ENCODE measurements at regions not wholly inside any gene's neighbourhood (a gene's known extent, or its start where the extent isn't known, plus 50 kb on each side); places are given as distances from the start of the nearest gene placed in this dataset.
A peak's percentile ranks its signal among the peaks of the same experiment; 100 is the strongest.

DNA sequence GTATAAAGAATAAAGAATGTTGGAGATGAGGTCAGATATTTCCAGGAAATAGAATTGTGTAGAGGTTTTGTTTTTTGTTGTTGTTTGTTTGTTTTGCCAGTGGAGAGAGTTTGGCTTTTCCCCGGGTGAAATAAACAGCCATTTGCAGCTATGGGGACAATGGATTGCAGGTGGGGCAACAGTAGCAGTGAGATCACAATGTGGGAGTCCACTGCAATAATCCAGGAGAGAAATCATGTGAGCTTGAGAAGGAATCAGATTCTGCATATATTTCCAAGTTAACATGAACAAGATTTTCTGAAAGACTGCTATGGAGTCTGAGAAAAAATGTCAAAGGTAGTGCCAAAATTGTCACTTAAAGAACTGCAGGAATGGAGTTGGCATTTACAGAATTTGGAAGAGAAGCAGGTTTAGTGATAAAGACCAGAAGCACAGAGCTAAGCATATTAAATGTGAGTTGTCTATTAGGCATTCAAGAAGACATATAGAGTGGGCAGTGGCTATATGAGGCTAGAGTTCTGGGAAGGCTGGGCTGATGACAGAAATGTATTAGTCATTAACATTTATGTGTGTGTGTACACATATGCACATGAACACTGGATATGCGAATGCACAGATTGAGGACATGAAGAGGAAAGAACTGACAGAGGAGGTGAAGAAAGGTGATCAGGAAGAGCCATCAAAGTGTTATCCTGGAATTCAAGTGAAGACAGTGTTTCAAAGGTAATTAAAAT is 729.6 kb upstream of the PTBP2 start:
- DNase-seq (ENCODE audit: low read depth in 2 of 2), result peak in 1 of 2 experiments; percentile 7

DNA sequence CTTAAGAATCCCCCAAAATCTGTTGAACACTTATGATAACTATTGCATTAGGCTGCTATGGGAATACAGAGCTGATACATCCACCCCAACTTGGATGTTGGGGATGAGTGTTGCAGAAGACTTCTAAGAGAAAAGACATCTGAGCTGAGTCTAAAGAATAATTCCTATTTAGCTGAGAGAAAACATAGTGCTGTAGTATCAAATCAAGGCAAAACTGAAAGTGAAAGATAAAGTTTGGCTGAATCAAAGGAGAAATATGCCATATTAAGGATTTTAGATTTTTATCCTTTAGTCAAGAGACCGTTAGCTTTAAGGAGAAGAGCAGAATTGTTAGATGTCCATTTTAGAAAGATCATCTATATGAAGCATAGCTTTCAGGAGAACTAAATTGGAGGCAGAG is 726.9 kb upstream of the PTBP2 start:
- no peak for DNase-seq (ENCODE audit: low read depth in 2 of 2)

GRCh38 chr1:96002201-96002600 is 719.4 kb upstream of the PTBP2 start:
- no peak for DNase-seq (ENCODE audit: low read depth in 2 of 2)

DNA sequence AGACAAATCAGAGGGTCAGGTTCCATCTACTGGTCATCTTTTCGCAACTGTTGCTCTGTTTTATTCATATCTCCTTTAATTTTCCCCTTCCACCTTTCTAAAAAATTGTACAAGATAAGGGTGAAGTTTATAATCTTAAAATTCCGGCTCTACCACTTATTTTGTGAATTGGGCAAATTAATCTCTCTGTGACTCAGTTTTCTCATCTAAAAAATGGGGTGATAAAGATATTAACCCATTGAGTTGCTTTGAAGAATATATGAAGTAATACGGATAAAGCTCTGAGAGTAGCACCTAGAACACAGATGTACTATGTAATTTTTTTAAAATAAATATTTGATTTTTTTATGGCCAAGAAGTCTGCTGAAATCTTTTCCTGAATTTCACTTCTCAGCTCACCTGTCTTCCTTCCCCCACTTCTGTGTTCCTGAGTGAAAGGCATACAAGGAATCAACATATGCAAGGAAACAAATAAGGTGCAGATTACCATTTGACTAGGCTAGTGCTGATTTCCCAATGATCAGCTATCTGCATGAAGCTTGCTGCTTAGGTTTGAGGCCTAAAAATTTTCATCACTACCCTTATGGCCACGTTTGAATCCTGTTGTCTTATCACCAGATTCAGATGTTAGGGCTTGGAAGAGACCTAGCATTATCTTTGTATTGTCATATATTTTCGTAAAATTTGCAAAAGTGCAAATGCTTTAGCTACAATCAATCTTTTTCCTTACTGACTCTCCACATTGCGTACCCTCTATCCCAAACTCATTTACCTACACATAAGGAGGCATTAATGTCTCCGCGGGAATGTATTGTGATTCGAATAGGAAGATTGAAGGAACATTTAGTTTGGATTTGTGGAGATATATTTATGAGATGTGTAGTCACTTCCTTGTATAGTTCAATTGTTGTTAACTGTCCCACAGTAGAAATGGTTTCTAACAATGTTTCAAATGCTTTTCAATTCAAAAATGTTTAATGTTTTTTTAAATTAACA is 718.3 kb upstream of the PTBP2 start:
- no peak for DNase-seq (ENCODE audit: low read depth in 2 of 2)

GRCh38 chr1:96009831-96010434 is 711.7 kb upstream of the PTBP2 start:
- DNase-seq (ENCODE audit: low read depth in 2 of 2), result peak in 1 of 2 experiments; percentile 15

GRCh38 chr1:96011606-96012005 is 710.0 kb upstream of the PTBP2 start:
- DNase-seq (ENCODE audit: low read depth in 2 of 2), result no peak

GRCh38 chr1:96016219-96016618 is 705.4 kb upstream of the PTBP2 start:
- DNase-seq (ENCODE audit: low read depth in 2 of 2), result no peak

DNA sequence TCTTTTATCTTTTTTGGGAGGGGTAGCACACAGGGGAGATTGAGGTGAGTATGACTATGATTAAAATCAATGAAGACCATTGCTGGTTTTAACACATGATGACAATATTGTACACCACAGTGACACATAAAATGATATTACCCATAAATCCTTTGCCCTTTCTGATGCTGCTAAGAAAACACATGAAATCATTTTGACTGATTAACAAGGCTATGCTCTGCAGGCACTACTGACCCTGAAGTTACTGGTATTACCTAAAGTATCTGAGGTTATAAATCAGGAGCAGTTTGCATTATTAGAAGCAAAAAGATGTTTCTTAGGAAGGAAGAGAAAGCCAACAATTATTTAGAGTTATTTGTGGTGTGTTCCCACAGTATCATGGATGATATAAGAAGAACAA is 701.2 kb upstream of the PTBP2 start:
- DNase-seq (ENCODE audit: low read depth in 2 of 2), result no peak

DNA sequence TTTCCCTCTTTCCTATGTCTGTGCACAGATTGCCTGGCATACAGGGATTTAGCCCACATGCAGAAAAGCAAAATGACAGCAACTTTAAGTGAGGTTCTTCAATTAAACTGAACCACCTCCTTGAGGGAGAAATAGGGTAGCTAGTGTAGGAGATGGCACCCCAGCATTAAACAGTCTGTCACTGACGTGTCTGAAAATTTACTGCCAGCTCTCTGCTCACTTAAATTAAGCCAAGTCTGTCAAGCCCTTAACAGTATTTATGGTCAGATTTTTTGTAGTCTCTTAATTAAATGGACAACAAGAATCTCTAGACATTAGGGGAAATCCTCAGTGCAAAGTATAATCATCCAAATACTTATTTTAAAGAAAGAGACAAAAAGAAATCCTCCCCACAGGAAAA is 696.5 kb upstream of the PTBP2 start:
- no peak for DNase-seq (ENCODE audit: low read depth in 2 of 2)

GRCh38 chr1:96028071-96028470 is 693.5 kb upstream of the PTBP2 start:
- no peak for DNase-seq (ENCODE audit: low read depth in 2 of 2)

DNA sequence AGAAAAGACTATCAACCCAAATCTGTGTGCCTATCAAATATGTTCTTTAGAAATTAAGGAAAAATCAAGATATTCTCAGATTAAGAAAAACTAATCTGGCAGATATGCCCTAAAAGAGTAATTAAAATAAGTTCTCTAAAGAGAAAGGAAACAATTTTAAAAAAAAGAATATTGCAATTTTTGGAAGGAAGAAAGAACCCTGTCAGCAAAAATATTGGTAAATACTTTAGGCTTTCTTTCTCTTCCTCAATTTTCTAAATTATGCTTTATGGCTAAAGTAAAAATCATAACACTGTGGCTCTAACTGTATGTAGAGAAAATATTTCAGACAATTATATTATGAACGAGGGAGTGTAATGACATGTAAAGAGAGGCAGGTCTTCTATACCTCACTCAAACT is 691.3 kb upstream of the PTBP2 start:
- no peak for DNase-seq (ENCODE audit: low read depth in 2 of 2)

DNA sequence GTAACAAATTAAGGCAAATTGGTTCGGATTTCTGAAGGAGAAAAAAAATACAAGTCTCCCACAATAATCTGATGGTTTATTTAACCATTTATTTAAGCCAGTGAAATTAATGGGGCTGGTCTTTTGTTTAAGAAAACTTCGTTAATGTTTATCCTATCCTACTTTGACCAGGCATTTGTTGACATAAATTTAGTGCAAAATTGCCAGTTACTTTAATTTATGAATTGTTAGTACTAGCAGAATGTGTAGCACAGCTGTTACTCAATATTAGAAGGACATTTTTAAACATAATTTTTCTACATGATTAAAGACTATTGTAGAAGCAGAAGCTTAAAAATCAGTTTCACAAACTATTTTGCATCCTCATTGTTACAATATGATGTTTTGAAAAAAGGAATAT is 687.6 kb upstream of the PTBP2 start:
- no peak for DNase-seq (ENCODE audit: low read depth in 2 of 2)

DNA sequence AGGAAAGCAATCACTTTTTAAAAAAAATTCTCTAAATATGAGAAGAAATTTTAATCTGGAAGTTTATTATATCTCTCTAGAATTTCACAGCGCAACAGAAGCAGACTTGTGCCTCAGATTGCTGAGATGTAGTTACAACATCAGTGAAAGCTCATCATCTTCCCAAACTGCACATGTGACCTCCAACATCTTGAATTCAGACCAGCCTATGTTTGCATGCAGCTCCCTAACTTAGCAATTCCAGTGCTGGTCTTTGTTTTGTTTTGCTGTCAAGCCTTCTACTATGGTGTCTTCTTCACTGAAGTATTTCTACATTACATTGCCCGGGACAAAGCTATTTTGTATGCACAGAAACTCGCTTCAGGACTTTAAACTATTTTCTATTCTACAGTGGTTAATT is 684.8 kb upstream of the PTBP2 start:
- no peak for DNase-seq (ENCODE audit: low read depth in 2 of 2)

GRCh38 chr1:96038636-96039035 is 682.9 kb upstream of the PTBP2 start:
- DNase-seq (ENCODE audit: low read depth in 2 of 2), result no peak

DNA sequence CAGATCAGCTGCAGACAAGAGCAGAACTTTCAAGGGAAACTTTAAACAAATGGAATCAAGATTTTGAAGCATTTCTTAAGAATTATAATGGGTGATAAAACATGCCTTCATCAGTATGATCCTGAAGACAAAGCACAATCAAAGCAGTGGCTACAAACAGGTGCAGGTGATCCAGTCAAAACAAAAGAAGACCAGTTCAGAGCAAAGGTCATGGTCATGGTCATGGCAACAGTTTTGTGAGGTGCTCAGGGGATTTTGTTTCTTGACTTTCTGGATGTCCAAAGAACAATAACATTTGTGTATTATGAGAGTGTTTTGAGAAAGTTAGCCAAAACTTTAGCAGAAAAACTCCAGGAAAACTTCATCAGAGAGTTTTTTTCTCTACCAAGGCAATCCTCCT is 681.7 kb upstream of the PTBP2 start:
- DNase-seq (ENCODE audit: low read depth in 2 of 2), result no peak

GRCh38 chr1:96041470-96041869 is 680.1 kb upstream of the PTBP2 start:
- DNase-seq (ENCODE audit: low read depth in 2 of 2), result no peak

DNA sequence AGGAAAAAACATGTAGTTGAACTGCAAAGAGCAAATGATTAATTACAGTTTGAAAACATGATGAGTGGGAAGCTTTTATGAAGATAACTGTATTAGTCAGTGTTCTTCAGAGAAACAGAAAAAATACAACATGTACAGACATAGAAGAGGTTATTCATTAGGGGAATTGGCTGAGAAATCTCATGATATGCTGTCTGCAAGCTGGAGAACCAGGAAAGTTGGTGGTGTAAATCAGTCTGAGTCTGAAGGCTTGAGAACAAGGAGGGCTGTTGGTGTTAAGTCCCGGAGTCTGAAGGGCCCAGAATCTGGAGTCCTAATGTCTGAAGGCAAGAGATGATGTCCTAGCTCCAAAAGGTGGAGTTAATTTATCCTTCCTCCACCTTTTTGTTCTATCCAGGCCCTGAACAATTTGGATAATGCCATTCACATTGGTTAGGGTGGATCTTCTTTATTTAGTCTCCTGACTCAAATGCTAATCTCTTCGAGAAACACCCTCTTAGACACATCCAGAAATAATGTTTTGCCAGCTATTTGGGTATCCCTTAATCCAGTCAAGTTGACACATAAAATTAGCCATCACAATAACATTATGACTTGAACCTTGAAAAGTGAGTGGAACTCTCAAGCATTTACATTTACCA is 672.9 kb upstream of the PTBP2 start:
- DNase-seq (ENCODE audit: low read depth in 2 of 2), result no peak

DNA sequence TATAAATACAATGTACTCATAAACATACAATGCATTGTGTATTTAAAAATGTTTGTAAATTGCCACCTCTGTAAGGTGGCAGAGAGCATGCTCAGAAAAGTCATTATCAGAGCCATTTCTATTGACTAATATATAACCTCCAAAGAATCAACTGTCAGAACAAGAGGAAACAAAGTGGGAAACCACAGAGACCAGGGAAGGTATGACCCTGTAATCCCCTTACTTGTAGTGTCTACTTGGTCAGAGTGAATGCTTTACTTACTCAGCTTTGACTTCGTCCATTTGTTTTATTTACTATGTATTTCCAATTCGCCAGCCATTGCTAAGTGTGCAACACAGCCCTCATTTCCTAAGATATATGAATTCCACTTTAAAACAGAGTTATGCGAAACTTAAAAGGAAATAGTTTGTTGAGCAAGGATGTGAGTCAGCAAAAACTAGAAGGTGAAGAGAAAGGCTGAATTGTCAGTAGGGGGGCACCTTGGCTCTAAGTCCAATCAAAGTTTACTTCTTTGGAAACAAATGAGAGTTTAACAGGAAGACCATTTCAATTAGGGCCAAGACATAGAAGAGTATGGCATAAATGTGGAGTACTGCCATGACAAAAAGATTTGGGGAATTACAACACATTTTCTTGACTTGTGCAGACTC is 671.7 kb upstream of the PTBP2 start:
- DNase-seq (ENCODE audit: low read depth in 2 of 2), result no peak

- DNase-seq (ENCODE audit: low read depth in 2 of 2), result no peak
Observed at GRCh38 chr1:96059276-96059675, 662.3 kb upstream of the PTBP2 start.

GRCh38 chr1:96059736-96060135 is 661.8 kb upstream of the PTBP2 start:
- no peak for DNase-seq (ENCODE audit: low read depth in 2 of 2)

GRCh38 chr1:96060621-96061020 is 661.0 kb upstream of the PTBP2 start:
- DNase-seq (ENCODE audit: low read depth in 2 of 2), result no peak

- DNase-seq (ENCODE audit: low read depth in 2 of 2), result peak; percentile 10 to 23
Observed at GRCh38 chr1:96072021-96072420, 649.6 kb upstream of the PTBP2 start.
